ENCODE measurements at regions not wholly inside any gene's neighbourhood (a gene's known extent, or its start where the extent isn't known, plus 50 kb on each side); places are given as distances from the start of the nearest gene placed in this dataset.

- no peak overlapping the region for H3K4me2 ChIP-seq (ENCODE audit: low read depth, low read length)
- 0% methylated on average over 2 of the region's 2 CpGs for WGBS (ENCODE audit: low lambda C conversion rate)
- no peaks in the 10 kb centered on the region for H3K9me3 ChIP-seq (ENCODE audit: low read length)
- no TSS peak for BruUV-seq (replicated peaks)
- DNase-seq (ENCODE audit: low spot score) (no peak), FAIRE-seq (no peak), ATAC-seq (no peak)
- no peak overlapping the region for H3K27ac ChIP-seq (ENCODE audit: extremely low read length, insufficient read depth, low read length)
- no peak overlapping the region for H3K9ac ChIP-seq (ENCODE audit: insufficient read depth, low read depth, low read length)
- in situ Hi-C loops (cut with HindIII; ENCODE audit: extremely low pct_ligation_motif_present, low pct_unique_long_range_greater_than_20kb), result no loop called here
- H3K79me2 ChIP-seq (ENCODE audit: insufficient read depth, low read length), result no peaks in the 10 kb centered on the region
- intact Hi-C loops (cut with micrococcal nuclease; ENCODE audit: unreplicated experiment), result no loop called here
- no peak overlapping the region for H2AFZ ChIP-seq (ENCODE audit: low read length)
- no peak overlapping the region for H3K4me3 ChIP-seq (replicated peaks in 1 of 3; ENCODE audit: insufficient read depth in 1 of 3, low read depth in 2 of 3, low read length in 3 of 3)
- no peaks in the 10 kb centered on the region for H3K4me1 ChIP-seq (ENCODE audit: insufficient read depth, low read length)
- H3K36me3 ChIP-seq (replicated peaks in 1 of 2; ENCODE audit: control insufficient read depth in 1 of 2, insufficient read depth in 2 of 2, low read length in 2 of 2), result no peaks in the 10 kb centered on the region
- no peak for TF ChIP-seq GZF1 (CRISPR knock-in tag; IDR thresholded peaks at IDR 0.05)
- H3K27me3 ChIP-seq (ENCODE audit: control insufficient read depth in 1 of 2, insufficient read depth in 2 of 2, low read length in 2 of 2), result no peaks in the 10 kb centered on the region
- POLR2A ChIA-PET, result no interaction called here
- H4K20me1 ChIP-seq (ENCODE audit: insufficient read depth, low read length), result no peaks in the 10 kb centered on the region
- CTCF ChIA-PET (ENCODE audit: low intra/inter-chr PET ratio, low total read pairs), result no interaction called here
These were observed 369.5 kb downstream of the SEC16B start for GRCh38 chr1:177600321-177600720.

GRCh38 chr1:177597393-177597792 is 372.5 kb downstream of the SEC16B start:
- no peak overlapping the region for H3K9ac ChIP-seq (ENCODE audit: insufficient read depth, low read depth, low read length)
- no peak overlapping the region for H3K4me2 ChIP-seq (ENCODE audit: low read depth, low read length)
- no TSS peak for BruUV-seq (replicated peaks)
- no peaks in the 10 kb centered on the region for H3K27me3 ChIP-seq (ENCODE audit: control insufficient read depth in 1 of 2, insufficient read depth in 2 of 2, low read length in 2 of 2)
- H3K4me1 ChIP-seq (ENCODE audit: insufficient read depth, low read length), result no peaks in the 10 kb centered on the region
- H3K36me3 ChIP-seq (replicated peaks in 1 of 2; ENCODE audit: control insufficient read depth in 1 of 2, insufficient read depth in 2 of 2, low read length in 2 of 2), result no peaks in the 10 kb centered on the region
- no peak for TF ChIP-seq TCF12 (IDR thresholded peaks at IDR 0.05)
- TF ChIP-seq TCF12 (CRISPR knock-in tag; IDR thresholded peaks at IDR 0.05), result no peak
- TF ChIP-seq MAFK (conservative IDR thresholded peaks at IDR 0.05 in 1 of 2, IDR thresholded peaks at IDR 0.05 in 1 of 2; ENCODE audit: low read length in 2 of 2), result peak; percentile 31 to 67; a peak in 2 of 4 replicates
- intact Hi-C loops (cut with micrococcal nuclease; ENCODE audit: unreplicated experiment), result no loop called here
- no peak overlapping the region for H2AFZ ChIP-seq (ENCODE audit: low read length)
- DNase-seq (ENCODE audit: low spot score), result no peak
- no peak for FAIRE-seq
- ChIA-PET CTCF (ENCODE audit: low intra/inter-chr PET ratio, low total read pairs) (no interaction called here), POLR2A (no interaction called here)
- ATAC-seq, result no peak
- H3K79me2 ChIP-seq (ENCODE audit: insufficient read depth, low read length), result no peaks in the 10 kb centered on the region
- no peaks in the 10 kb centered on the region for H4K20me1 ChIP-seq (ENCODE audit: insufficient read depth, low read length)
- in situ Hi-C loops (cut with HindIII; ENCODE audit: extremely low pct_ligation_motif_present, low pct_unique_long_range_greater_than_20kb), result no loop called here
- no peak overlapping the region for H3K4me3 ChIP-seq (replicated peaks in 1 of 3; ENCODE audit: insufficient read depth in 1 of 3, low read depth in 2 of 3, low read length in 3 of 3)
- no peaks in the 10 kb centered on the region for H3K9me3 ChIP-seq (ENCODE audit: low read length)
- no peak overlapping the region for H3K27ac ChIP-seq (ENCODE audit: extremely low read length, insufficient read depth, low read length)

DNA sequence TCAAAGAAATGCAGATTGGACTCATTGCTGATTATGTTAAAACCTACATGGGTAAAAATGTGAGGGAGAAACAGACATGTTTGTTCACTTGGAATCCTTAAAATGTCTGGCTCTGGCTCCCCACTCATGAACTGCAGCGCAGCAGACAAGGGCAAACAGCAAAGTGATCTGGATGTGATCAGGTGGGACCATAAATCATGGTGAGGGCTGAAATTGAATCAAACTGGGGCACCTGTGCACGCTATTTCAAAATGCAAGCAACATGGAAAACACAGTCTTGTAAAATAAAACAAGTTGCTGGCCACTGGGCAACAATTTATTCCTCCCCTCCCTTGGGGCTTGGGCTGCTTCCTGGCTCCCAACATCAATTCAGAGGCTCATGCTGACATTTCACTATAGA is 373.4 kb downstream of the SEC16B start:
- FAIRE-seq, result no peak
- TF ChIP-seq ZBTB7A (CRISPR knock-in tag; IDR thresholded peaks at IDR 0.05) (no peak), MED8 (CRISPR knock-in tag; IDR thresholded peaks at IDR 0.05; ENCODE audit: insufficient replicate concordance) (no peak), ZNF24 (IDR thresholded peaks at IDR 0.05) (no peak), MIER3 (CRISPR knock-in tag; IDR thresholded peaks at IDR 0.05; ENCODE audit: borderline replicate concordance) (no peak), GATAD2A (CRISPR knock-in tag; IDR thresholded peaks at IDR 0.05) (no peak), PAX8 (CRISPR knock-in tag; IDR thresholded peaks at IDR 0.05; ENCODE audit: borderline replicate concordance) (no peak), ZNF124 (CRISPR knock-in tag; IDR thresholded peaks at IDR 0.05) (no peak), CEBPB (IDR thresholded peaks at IDR 0.05; ENCODE audit: borderline replicate concordance, low read depth, low read length) (no peak), NR2F6 (IDR thresholded peaks at IDR 0.05) (no peak), NR2F6 (CRISPR knock-in tag; IDR thresholded peaks at IDR 0.05) (no peak), ZNF546 (CRISPR knock-in tag; conservative IDR thresholded peaks at IDR 0.05) (no peak), ZNF883 (CRISPR knock-in tag; IDR thresholded peaks at IDR 0.05; ENCODE audit: not compliant biosample characterization) (no peak), HIVEP1 (CRISPR knock-in tag; IDR thresholded peaks at IDR 0.05) (no peak)

More for the DNA sequence above, 373.4 kb downstream of the SEC16B start:
- Histone ChIP-seq H3K9me3 (ENCODE audit: low read length) (no peaks in the 10 kb centered on the region), H3K4me3 (replicated peaks in 1 of 3; ENCODE audit: insufficient read depth in 1 of 3, low read depth in 2 of 3, low read length in 3 of 3) (no peak overlapping the region), H3K9ac (ENCODE audit: insufficient read depth, low read depth, low read length) (no peak overlapping the region), H3K79me2 (ENCODE audit: insufficient read depth, low read length) (no peaks in the 10 kb centered on the region), H3K36me3 (replicated peaks in 1 of 2; ENCODE audit: control insufficient read depth in 1 of 2, insufficient read depth in 2 of 2, low read length in 2 of 2) (no peaks in the 10 kb centered on the region), H3K4me2 (ENCODE audit: low read depth, low read length) (no peak overlapping the region), H3K27ac (ENCODE audit: extremely low read length, insufficient read depth, low read length) (no peak overlapping the region), H3K27me3 (ENCODE audit: control insufficient read depth in 1 of 2, insufficient read depth in 2 of 2, low read length in 2 of 2) (no peaks in the 10 kb centered on the region), H3K4me1 (ENCODE audit: insufficient read depth, low read length) (no peaks in the 10 kb centered on the region), H4K20me1 (ENCODE audit: insufficient read depth, low read length) (no peaks in the 10 kb centered on the region), H2AFZ (ENCODE audit: low read length) (no peak overlapping the region)
- DNase-seq (ENCODE audit: low spot score) (no peak), ATAC-seq (no peak)
- CTCF ChIA-PET (ENCODE audit: low intra/inter-chr PET ratio, low total read pairs), result no interaction called here
- WGBS (ENCODE audit: low lambda C conversion rate), result 6% methylated on average over 2 of the region's 2 CpGs
- in situ Hi-C loops (cut with HindIII; ENCODE audit: extremely low pct_ligation_motif_present, low pct_unique_long_range_greater_than_20kb) (no loop called here), intact Hi-C loops (cut with micrococcal nuclease; ENCODE audit: unreplicated experiment) (no loop called here)
- POLR2A ChIA-PET, result no interaction called here
- BruUV-seq (replicated peaks), result no TSS peak

Measured in HepG2 (cell line).